DND-41 (cell line): ENCODE measurements at regions not wholly inside any gene's neighbourhood (a gene's known extent, or its start where the extent isn't known, plus 50 kb on each side); places are given as distances from the start of the nearest gene placed in this dataset.

Source experiments
- CTCF ChIP-seq: IDR thresholded peaks from 2 replicates; pipeline ENCODE4 v1.5.1; 2012; ENCODE audit warnings: borderline replicate concordance, low read length, moderate library complexity, mild to moderate bottlenecking; ENCODE audit not compliant: poor library complexity, severe bottlenecking; ENCODE audit errors: extremely low read depth
- EZH2 ChIP-seq: IDR thresholded peaks from 3 replicates; pipeline ENCODE4 v1.6.1; 2012; ENCODE audit warnings: borderline replicate concordance, low read depth, mild to moderate bottlenecking, moderate library complexity, low read length, inconsistent platforms; ENCODE audit not compliant: severe bottlenecking

- no peak for TF ChIP-seq CTCF
- no peak for TF ChIP-seq EZH2
Measured at GRCh38 chr10:65090991-65091390, 1569.8 kb downstream of the REEP3 start.
